ENCODE measurements at regions not wholly inside any gene's neighbourhood (a gene's known extent, or its start where the extent isn't known, plus 50 kb on each side); places are given as distances from the start of the nearest gene placed in this dataset.

- TF ChIP-seq, protein P1, sequence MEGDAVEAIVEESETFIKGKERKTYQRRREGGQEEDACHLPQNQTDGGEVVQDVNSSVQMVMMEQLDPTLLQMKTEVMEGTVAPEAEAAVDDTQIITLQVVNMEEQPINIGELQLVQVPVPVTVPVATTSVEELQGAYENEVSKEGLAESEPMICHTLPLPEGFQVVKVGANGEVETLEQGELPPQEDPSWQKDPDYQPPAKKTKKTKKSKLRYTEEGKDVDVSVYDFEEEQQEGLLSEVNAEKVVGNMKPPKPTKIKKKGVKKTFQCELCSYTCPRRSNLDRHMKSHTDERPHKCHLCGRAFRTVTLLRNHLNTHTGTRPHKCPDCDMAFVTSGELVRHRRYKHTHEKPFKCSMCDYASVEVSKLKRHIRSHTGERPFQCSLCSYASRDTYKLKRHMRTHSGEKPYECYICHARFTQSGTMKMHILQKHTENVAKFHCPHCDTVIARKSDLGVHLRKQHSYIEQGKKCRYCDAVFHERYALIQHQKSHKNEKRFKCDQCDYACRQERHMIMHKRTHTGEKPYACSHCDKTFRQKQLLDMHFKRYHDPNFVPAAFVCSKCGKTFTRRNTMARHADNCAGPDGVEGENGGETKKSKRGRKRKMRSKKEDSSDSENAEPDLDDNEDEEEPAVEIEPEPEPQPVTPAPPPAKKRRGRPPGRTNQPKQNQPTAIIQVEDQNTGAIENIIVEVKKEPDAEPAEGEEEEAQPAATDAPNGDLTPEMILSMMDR (IDR thresholded peaks at IDR 0.05; ENCODE audit: borderline replicate concordance, insufficient read depth, low read depth, low read length), result no peak
- H3K4me3 ChIP-seq (ENCODE audit: low read depth, low read length), result no peak overlapping the region
These were observed 427.1 kb upstream of the CXADR start for GRCh38 chr21:17085707-17086106.

DNA sequence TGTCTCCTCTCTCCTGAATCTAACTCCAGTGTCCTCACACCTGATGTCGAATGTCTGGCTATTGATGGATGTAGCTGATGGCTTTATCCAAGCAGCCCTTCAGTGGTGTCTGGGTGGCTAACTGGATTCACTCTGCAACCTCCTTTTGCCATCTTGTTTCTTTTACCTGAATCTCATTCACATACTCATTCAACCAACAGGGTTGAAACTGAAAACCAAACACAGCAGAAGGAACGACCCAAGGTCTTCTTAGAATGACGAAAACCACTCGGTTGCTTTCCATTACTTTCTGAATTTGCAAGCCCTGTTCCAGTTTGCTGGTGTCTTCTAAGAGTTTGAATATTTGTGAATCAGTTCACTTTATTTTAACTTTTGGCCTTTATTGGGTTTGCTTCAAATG lies 424.3 kb upstream of the CXADR start:
- H3K4me3 ChIP-seq (ENCODE audit: low read depth, low read length), result no peak overlapping the region
- TF ChIP-seq, protein P1 (IDR thresholded peaks at IDR 0.05; ENCODE audit: borderline replicate concordance, insufficient read depth, low read depth, low read length), result no peak

GRCh38 chr21:17089091-17089491 lies 423.8 kb upstream of the CXADR start:
- H3K4me3 ChIP-seq (ENCODE audit: low read depth, low read length), result no peak overlapping the region
- TF ChIP-seq, protein P1 (IDR thresholded peaks at IDR 0.05; ENCODE audit: borderline replicate concordance, insufficient read depth, low read depth, low read length), result no peak

DNA sequence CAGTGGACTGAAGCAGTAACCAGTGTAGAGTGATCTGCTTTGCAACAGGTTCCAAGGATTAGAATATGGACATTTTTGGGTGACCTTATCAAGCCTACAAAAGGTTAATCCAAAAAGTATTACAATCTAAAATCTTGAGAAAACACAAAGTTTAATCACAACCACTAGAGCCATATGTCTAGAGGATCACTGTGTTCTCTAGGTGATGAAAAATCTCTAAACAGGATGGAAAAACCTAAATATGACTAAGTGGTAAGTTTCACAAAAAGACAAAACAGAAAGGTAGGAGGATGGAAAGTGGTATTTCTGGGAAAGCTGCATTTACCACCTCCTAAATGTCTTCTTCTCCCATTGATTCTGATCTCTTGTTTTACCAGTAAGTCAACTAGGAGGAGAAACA lies 411.1 kb upstream of the CXADR start:
- no peak overlapping the region for H3K4me3 ChIP-seq (ENCODE audit: low read depth, low read length)
- TF ChIP-seq, protein P1 (IDR thresholded peaks at IDR 0.05; ENCODE audit: borderline replicate concordance, insufficient read depth, low read depth, low read length), result no peak

- TF ChIP-seq, protein P1 (IDR thresholded peaks at IDR 0.05; ENCODE audit: borderline replicate concordance, insufficient read depth, low read depth, low read length), result no peak
- no peak overlapping the region for H3K4me3 ChIP-seq (ENCODE audit: low read depth, low read length)
These were observed 406.9 kb upstream of the CXADR start for GRCh38 chr21:17105932-17106331.

DNA sequence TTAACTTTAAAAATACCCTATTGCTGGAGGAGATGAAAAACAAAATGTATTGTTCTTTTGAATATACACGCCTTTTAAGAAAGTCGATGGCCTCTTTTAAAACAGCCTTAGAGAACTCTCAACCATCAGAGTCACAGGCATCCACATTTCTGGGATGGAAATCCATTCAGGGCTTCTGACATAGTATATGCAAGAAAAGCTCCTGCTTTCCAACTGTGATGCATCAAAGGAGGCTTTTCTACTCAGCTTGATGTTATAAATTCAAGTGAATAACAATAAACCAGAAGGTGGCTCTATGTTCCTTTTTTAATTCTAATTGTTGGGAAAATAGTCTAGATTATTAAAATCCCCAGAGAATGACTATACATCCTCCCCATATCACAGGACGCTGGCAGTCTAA lies 398.8 kb upstream of the CXADR start:
- TF ChIP-seq, protein P1 (IDR thresholded peaks at IDR 0.05; ENCODE audit: borderline replicate concordance, insufficient read depth, low read depth, low read length), result no peak
- no peak overlapping the region for H3K4me3 ChIP-seq (ENCODE audit: low read depth, low read length)

- TF ChIP-seq, protein P1 (IDR thresholded peaks at IDR 0.05; ENCODE audit: borderline replicate concordance, insufficient read depth, low read depth, low read length), result no peak
- H3K4me3 ChIP-seq (ENCODE audit: low read depth, low read length), result no peak overlapping the region
These were observed 394.0 kb upstream of the CXADR start for GRCh38 chr21:17118638-17119384.
